ENCODE measurements at regions not wholly inside any gene's neighbourhood (a gene's known extent, or its start where the extent isn't known, plus 50 kb on each side); places are given as distances from the start of the nearest gene placed in this dataset.
A peak's percentile ranks its signal among the peaks of the same experiment; 100 is the strongest.

DNA sequence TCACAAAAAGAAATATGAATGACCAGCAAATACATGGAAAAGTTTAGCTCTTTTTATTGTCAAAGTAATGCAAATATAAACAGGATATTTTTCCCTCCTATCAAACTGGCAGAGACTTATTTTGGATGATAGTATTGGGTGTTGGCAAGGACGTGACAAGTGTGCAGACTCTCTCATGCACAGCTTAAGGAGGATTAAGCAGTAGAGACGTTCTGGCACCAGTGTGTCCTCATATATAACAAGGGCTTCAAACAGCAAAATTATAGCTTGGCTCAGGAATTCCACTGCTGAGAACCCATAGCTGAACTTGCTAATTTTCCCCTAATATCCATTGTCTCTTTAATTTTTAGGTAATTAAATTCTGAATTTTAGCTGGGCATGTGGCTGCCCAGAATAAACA is 114.4 kb downstream of the FAM124B start:
- Histone ChIP-seq H3K27me3 (ENCODE audit: control insufficient read depth, insufficient read depth, low read length) (0 out of 2 replicates have a peak, but pooled peaks cover 2% of the 10 kb centered on the region), H3K4me3 (ENCODE audit: low read depth, low read length) (no peak overlapping the region), H3K36me3 (ENCODE audit: control insufficient read depth, insufficient read depth, low read length) (no peaks in the 10 kb centered on the region)
- TF ChIP-seq, protein P1, sequence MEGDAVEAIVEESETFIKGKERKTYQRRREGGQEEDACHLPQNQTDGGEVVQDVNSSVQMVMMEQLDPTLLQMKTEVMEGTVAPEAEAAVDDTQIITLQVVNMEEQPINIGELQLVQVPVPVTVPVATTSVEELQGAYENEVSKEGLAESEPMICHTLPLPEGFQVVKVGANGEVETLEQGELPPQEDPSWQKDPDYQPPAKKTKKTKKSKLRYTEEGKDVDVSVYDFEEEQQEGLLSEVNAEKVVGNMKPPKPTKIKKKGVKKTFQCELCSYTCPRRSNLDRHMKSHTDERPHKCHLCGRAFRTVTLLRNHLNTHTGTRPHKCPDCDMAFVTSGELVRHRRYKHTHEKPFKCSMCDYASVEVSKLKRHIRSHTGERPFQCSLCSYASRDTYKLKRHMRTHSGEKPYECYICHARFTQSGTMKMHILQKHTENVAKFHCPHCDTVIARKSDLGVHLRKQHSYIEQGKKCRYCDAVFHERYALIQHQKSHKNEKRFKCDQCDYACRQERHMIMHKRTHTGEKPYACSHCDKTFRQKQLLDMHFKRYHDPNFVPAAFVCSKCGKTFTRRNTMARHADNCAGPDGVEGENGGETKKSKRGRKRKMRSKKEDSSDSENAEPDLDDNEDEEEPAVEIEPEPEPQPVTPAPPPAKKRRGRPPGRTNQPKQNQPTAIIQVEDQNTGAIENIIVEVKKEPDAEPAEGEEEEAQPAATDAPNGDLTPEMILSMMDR (IDR thresholded peaks at IDR 0.05; ENCODE audit: insufficient read depth, low read depth, low read length) = no peak
- ChIA-PET POLR2A (no interaction called here), CTCF (interaction anchor here (0.6 to 9.0 kb wide), 6 partner anchors 249 to 368 kb away, joined by 3 to 216 read pairs (median 4); partner anchors contain the start of gene SERPINE2)
- DNase-seq (ENCODE audit: low read depth) = no peak

DNA sequence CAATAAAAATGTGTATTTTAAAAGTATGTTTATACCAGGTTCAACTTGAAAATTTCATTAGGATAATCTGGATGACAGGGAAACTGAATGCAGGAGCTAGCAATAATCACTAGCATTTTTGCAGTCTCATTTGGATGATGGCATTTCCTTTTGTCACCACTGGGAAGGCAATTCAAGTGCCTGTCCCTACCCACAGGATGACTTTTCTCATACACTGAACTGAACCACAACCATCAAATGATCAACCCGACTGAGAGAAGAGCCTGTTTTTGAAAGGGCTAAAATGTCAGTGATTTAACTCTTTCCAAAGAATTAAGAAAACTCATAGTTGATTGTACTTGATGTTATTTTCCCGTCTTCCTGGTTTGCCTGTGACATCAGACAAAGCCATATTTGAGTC is 115.0 kb downstream of the FAM124B start:
- Histone ChIP-seq H3K4me3 (ENCODE audit: low read depth, low read length) (no peak overlapping the region), H3K27me3 (ENCODE audit: control insufficient read depth, insufficient read depth, low read length) (0 out of 2 replicates have a peak, but pooled peaks cover under 1% of the 10 kb centered on the region), H3K36me3 (ENCODE audit: control insufficient read depth, insufficient read depth, low read length) (no peaks in the 10 kb centered on the region)
- TF ChIP-seq, protein P1 (IDR thresholded peaks at IDR 0.05; ENCODE audit: insufficient read depth, low read depth, low read length) = no peak
- ChIA-PET CTCF (interaction anchor here (1.1 to 9.0 kb wide), 6 partner anchors 28 to 319 kb away, joined by 3 to 216 read pairs (median 4); partner anchors contain the start of gene SERPINE2), POLR2A (no interaction called here)
- no peak for DNase-seq (ENCODE audit: low read depth)

DNA sequence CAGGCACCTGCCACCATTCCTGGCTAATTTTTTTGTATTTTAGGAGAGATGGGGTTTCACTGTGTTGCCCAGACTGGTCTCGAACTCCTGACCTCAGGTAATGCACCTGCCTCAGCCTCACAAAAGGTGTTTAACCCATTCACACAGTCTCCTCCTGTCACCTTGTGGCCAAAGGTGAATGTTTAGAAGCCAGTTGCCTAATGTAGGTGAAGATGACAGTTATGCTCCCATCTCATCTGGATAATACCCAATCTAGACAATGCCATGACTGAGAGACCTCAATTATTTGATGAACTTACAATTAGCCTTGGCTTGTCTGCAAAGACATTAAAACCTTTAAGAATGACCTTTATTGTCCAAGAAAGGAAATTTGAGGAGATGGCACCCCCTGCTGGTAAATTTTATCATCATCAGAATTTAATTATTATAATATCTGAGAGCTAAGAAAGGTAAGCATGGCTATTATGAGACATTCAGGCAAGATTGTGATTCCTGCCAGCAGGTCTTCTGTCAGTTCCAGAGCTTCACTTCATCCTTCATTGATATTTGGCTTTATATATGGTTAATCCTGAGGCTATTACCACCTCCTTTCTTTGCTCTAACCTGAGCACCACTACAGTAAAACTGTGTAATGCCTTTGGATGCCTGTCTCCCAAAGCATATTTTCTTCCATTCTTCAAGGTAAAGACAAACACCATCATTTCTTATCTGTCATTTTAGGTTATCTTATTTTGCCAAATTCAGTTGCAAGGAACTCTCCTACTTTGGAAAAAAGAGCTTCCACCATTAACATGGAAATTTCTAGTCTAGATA is 117.6 kb downstream of the FAM124B start:
- no peaks in the 10 kb centered on the region for H3K36me3 ChIP-seq (ENCODE audit: control insufficient read depth, insufficient read depth, low read length)
- DNase-seq (ENCODE audit: low read depth) = no peak
- ChIA-PET POLR2A (interaction anchor here (1.0 kb wide), 1 partner anchor 290 kb away, joined by 3 read pairs; no protein-coding TSS in a partner anchor), CTCF (interaction anchor here (0.6 to 9.0 kb wide), 42 partner anchors 10 to 414 kb away, joined by 3 to 216 read pairs (median 4); partner anchors contain the start of genes MRPL44 and SERPINE2)
- TF ChIP-seq, protein P1 (IDR thresholded peaks at IDR 0.05; ENCODE audit: insufficient read depth, low read depth, low read length) = peak; percentile 43
- no peak overlapping the region for H3K4me3 ChIP-seq (ENCODE audit: low read depth, low read length)
- no peaks in the 10 kb centered on the region for H3K27me3 ChIP-seq (ENCODE audit: control insufficient read depth, insufficient read depth, low read length)

DNA sequence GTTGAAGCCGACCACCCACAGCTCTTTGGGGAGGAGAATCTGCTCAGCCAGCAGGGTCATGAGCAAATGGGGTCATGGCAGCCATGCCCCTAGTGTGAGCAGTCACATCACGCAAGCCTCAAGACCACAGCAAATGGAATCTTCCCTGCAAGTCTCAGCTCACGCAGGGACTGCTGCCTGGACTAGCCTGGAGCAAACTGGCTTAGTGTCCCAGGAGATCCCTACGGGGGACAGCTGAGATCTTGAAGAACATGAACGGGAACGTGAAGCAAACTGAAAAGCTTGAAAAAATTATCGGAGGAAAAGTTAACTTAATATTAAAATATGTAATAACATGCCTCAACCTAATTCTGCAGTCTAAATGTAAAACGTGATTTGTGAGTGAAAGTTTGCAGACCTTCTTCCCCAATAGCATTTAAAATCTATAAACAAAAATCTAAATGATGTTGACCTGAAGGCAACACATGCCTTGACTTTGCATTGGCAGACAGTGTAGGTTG is 118.4 kb downstream of the FAM124B start:
- Histone ChIP-seq H3K36me3 (ENCODE audit: control insufficient read depth, insufficient read depth, low read length) (no peaks in the 10 kb centered on the region), H3K27me3 (ENCODE audit: control insufficient read depth, insufficient read depth, low read length) (no peaks in the 10 kb centered on the region), H3K4me3 (ENCODE audit: low read depth, low read length) (no peak overlapping the region)
- POLR2A ChIA-PET = no interaction called here
- TF ChIP-seq, protein P1 (IDR thresholded peaks at IDR 0.05; ENCODE audit: insufficient read depth, low read depth, low read length) = no peak
- CTCF ChIA-PET = interaction anchor here (0.6 to 9.0 kb wide), 29 partner anchors 9 to 326 kb away, joined by 3 to 216 read pairs (median 4); partner anchors contain the start of genes MRPL44 and SERPINE2
- no peak for DNase-seq (ENCODE audit: low read depth)

DNA sequence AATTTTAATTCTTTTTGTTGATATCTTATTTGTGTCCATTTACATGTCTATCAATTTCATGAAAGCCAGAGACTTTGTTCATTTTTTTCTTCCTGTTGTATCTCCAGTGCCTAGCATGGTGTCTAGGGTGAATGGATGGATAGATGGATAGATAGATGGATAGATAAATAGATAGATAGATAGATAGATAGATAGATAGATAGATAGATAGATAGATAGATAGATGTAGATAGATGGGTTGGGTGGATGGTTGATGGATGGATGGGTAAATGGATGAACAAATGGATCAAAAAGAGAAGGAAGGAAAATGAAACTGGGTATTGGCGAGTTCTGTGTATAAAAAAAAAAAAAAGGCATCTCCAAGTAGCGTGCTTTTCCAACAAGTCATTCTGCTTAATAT is 120.5 kb downstream of the FAM124B start:
- ChIA-PET POLR2A (no interaction called here), CTCF (interaction anchor here (3.4 to 9.0 kb wide), 3 partner anchors 286 to 314 kb away, joined by 24 to 216 read pairs (median 173); no protein-coding TSS in a partner anchor)
- TF ChIP-seq, protein P1 (IDR thresholded peaks at IDR 0.05; ENCODE audit: insufficient read depth, low read depth, low read length) = no peak

More for the DNA sequence above, 120.5 kb downstream of the FAM124B start:
- Histone ChIP-seq H3K4me3 (ENCODE audit: low read depth, low read length) (no peak overlapping the region), H3K27me3 (ENCODE audit: control insufficient read depth, insufficient read depth, low read length) (no peaks in the 10 kb centered on the region), H3K36me3 (ENCODE audit: control insufficient read depth, insufficient read depth, low read length) (no peaks in the 10 kb centered on the region)
- no peak for DNase-seq (ENCODE audit: low read depth)
